Keratinocyte (primary cell): ENCODE measurements at regions not wholly inside any gene's neighbourhood (a gene's known extent, or its start where the extent isn't known, plus 50 kb on each side); places are given as distances from the start of the nearest gene placed in this dataset.

Experiments
- DNase-seq: peaks from one replicate; pipeline ENCODE4 v3.0.0-alpha.2; 2011; ENCODE audit warnings: low read depth, missing footprints, low spot score
- FAIRE-seq: peaks from 2 replicates; lab custom pipeline; 2011; peaks lifted over from hg19 to GRCh38; lab: Jason Lieb, UNC
- H2AFZ ChIP-seq: 2 replicates; pipeline ENCODE4 v1.6.0; 2012; ENCODE audit warnings: low read length, control low read depth, inconsistent platforms; ENCODE audit not compliant: control insufficient read depth
- H3K27ac ChIP-seq: 2 replicates; pipeline ENCODE4 v1.5.1; 2011; ENCODE audit warnings: low read length; ENCODE audit not compliant: control insufficient read depth, insufficient read depth
- H3K27me3 ChIP-seq: 3 replicates; pipeline ENCODE4 v1.6.0; 2011; ENCODE audit warnings: low read length; ENCODE audit not compliant: control insufficient read depth, insufficient read depth; ENCODE audit errors: extremely low read depth
- H3K36me3 ChIP-seq, 2 experiments: 2 replicates in 1 of 2; 3 replicates in 1 of 2; pipeline ENCODE4 v1.5.1; 2011; ENCODE audit warnings: low read length in 2 of 2, mild to moderate bottlenecking in 1 of 2; ENCODE audit not compliant: control insufficient read depth in 2 of 2, insufficient read depth in 2 of 2; ENCODE audit errors: extremely low read depth in 1 of 2
- H3K4me1 ChIP-seq: 3 replicates; pipeline ENCODE4 v1.5.1; 2011; ENCODE audit warnings: low read length; ENCODE audit not compliant: control insufficient read depth, insufficient read depth; ENCODE audit errors: extremely low read depth
- H3K4me2 ChIP-seq: 3 replicates; pipeline ENCODE4 v1.6.0; 2011; ENCODE audit warnings: low read depth, low read length; ENCODE audit not compliant: control insufficient read depth, insufficient read depth; ENCODE audit errors: extremely low read depth
- H3K4me3 ChIP-seq, 3 experiments: fragments of 200-600 bp in 1 of 3; sonication (generic) in 1 of 3; 2 replicates in 2 of 3; 3 replicates in 1 of 3; pipeline ENCODE4 v1.5.1; 2011 to 2016; ENCODE audit warnings: low read length in 3 of 3, mild to moderate bottlenecking in 3 of 3, control low read depth in 2 of 3, inconsistent platforms in 1 of 3, low read depth in 1 of 3, mixed read lengths in 1 of 3, mixed run types in 1 of 3, moderate library complexity in 1 of 3; ENCODE audit not compliant: control insufficient read depth in 2 of 3, insufficient read depth in 2 of 3; ENCODE audit errors: extremely low read depth in 1 of 3
- H3K79me2 ChIP-seq: 2 replicates; pipeline ENCODE4 v1.6.0; 2012; ENCODE audit warnings: low read length; ENCODE audit not compliant: control insufficient read depth, insufficient read depth
- H3K9ac ChIP-seq: 3 replicates; pipeline ENCODE4 v1.6.0; 2011; ENCODE audit warnings: low read length; ENCODE audit not compliant: control insufficient read depth, insufficient read depth; ENCODE audit errors: extremely low read depth
- H3K9me1 ChIP-seq: 3 replicates; pipeline ENCODE4 v1.6.0; 2011; ENCODE audit warnings: low read length; ENCODE audit not compliant: control insufficient read depth, insufficient read depth; ENCODE audit errors: extremely low read depth
- H3K9me3 ChIP-seq: 2 replicates; pipeline ENCODE4 v1.5.1; 2012; ENCODE audit warnings: low read depth, low read length; ENCODE audit not compliant: control insufficient read depth
- H4K20me1 ChIP-seq: 3 replicates; pipeline ENCODE4 v1.6.0; 2011; ENCODE audit warnings: low read length; ENCODE audit not compliant: control insufficient read depth, insufficient read depth; ENCODE audit errors: extremely low read depth
- EZH2 ChIP-seq: IDR thresholded peaks from one replicate; pipeline ENCODE4 v1.6.1; 2012; ENCODE audit warnings: inconsistent platforms, mild to moderate bottlenecking, low read length, moderate library complexity
- dilution Hi-C: fragments of 300-500 bp; cut with MboI; formaldehyde crosslinking; loops from one replicate; pipeline ENCODE4 v1.7.0; 2020; ENCODE audit warnings: low sequenced_read_pairs; ENCODE audit not compliant: extremely low pct_ligation_motif_present
- TF ChIP-seq, protein P1 (sequence below), 3 experiments: IDR thresholded peaks in 1 of 3; conservative IDR thresholded peaks in 1 of 3; optimal IDR thresholded peaks in 1 of 3; 2 replicates in 2 of 3; 3 replicates in 1 of 3; pipeline versions ENCODE3 to v1.5.1; 2011; ENCODE audit warnings: low read length in 3 of 3, mild to moderate bottlenecking in 3 of 3, moderate library complexity in 2 of 3, control low read depth in 1 of 3, inconsistent platforms in 1 of 3; ENCODE audit not compliant: insufficient read depth in 2 of 3; ENCODE audit errors: extremely low read depth in 1 of 3

DNA sequence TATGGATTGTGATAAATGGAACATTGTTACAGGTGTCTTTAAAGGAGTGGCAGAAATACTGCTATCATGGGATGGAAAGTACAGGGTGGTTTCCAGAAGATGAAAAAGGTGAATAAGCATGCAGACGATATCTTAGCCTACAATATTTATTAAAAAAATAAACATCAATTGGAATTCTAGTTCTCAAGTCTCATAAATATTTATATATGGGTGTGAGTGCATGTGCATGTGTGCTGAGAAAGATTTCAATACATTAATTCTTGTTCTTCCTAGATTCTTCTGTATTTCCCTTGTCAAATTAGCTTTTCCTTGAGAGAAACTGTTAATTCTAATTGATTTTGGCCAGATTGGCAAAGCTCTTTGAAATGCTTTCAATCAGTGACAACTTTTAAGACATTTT, 618.2 kb downstream of the METTL15 start:
- H3K9ac ChIP-seq = no peak overlapping the region

DNA sequence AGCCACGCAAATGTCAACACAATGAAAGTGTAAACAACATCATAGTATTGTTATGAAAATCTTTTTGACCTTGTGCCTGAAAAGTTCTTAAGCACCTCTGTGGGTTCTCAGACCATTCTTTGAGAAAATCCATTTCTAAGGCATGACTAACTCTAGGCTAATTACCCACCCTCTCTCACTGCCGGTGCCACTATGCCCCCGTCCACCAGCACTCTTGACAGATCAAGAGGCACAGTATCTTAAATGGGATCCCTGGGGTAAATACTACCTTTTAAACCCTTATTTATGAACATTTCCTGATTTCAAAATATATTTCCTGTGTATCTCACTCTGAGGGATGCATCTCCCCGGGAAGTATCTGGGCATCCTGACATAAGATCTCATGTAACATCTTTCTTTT, 607.5 kb downstream of the METTL15 start:
- H3K79me2 ChIP-seq = no peaks in the 10 kb centered on the region
- no peaks in the 10 kb centered on the region for H3K9me1 ChIP-seq
- no peak overlapping the region for H3K4me2 ChIP-seq
- H3K36me3 ChIP-seq = no peaks in the 10 kb centered on the region
- H3K27ac ChIP-seq = no peak overlapping the region
- no peaks in the 10 kb centered on the region for H3K9me3 ChIP-seq
- H4K20me1 ChIP-seq = no peaks in the 10 kb centered on the region
- no peak overlapping the region for H2AFZ ChIP-seq
- no peak overlapping the region for H3K9ac ChIP-seq
- FAIRE-seq (no peak), DNase-seq (no peak)
- no peak overlapping the region for H3K4me3 ChIP-seq
- dilution Hi-C loops = no loop called here
- TF ChIP-seq, protein P1, sequence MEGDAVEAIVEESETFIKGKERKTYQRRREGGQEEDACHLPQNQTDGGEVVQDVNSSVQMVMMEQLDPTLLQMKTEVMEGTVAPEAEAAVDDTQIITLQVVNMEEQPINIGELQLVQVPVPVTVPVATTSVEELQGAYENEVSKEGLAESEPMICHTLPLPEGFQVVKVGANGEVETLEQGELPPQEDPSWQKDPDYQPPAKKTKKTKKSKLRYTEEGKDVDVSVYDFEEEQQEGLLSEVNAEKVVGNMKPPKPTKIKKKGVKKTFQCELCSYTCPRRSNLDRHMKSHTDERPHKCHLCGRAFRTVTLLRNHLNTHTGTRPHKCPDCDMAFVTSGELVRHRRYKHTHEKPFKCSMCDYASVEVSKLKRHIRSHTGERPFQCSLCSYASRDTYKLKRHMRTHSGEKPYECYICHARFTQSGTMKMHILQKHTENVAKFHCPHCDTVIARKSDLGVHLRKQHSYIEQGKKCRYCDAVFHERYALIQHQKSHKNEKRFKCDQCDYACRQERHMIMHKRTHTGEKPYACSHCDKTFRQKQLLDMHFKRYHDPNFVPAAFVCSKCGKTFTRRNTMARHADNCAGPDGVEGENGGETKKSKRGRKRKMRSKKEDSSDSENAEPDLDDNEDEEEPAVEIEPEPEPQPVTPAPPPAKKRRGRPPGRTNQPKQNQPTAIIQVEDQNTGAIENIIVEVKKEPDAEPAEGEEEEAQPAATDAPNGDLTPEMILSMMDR (optimal IDR thresholded peaks at IDR 0.05 in 1 of 3, IDR thresholded peaks at IDR 0.05 in 1 of 3, conservative IDR thresholded peaks at IDR 0.05 in 1 of 3; ENCODE audit: extremely low read depth in 1 of 3, insufficient read depth in 2 of 3, low read length in 3 of 3) = no peak
- no peak for TF ChIP-seq EZH2
- no peaks in the 10 kb centered on the region for H3K4me1 ChIP-seq
- no peaks in the 10 kb centered on the region for H3K27me3 ChIP-seq

More for the DNA sequence above, 618.2 kb downstream of the METTL15 start:
- Histone ChIP-seq H3K4me1 (no peaks in the 10 kb centered on the region), H3K9me3 (no peaks in the 10 kb centered on the region), H3K27me3 (no peaks in the 10 kb centered on the region), H3K79me2 (no peaks in the 10 kb centered on the region), H3K27ac (no peak overlapping the region), H3K9me1 (no peaks in the 10 kb centered on the region), H4K20me1 (no peaks in the 10 kb centered on the region), H3K4me2 (no peak overlapping the region), H2AFZ (no peak overlapping the region), H3K4me3 (no peak overlapping the region), H3K36me3 (no peaks in the 10 kb centered on the region)
- DNase-seq (no peak), FAIRE-seq (no peak)
- TF ChIP-seq, protein P1 (optimal IDR thresholded peaks at IDR 0.05 in 1 of 3, IDR thresholded peaks at IDR 0.05 in 1 of 3, conservative IDR thresholded peaks at IDR 0.05 in 1 of 3; ENCODE audit: extremely low read depth in 1 of 3, insufficient read depth in 2 of 3, low read length in 3 of 3) = no peak
- TF ChIP-seq EZH2 = no peak
- dilution Hi-C loops = no loop called here
